Femur (tissue), 1 donor: ENCODE measurements at regions not wholly inside any gene's neighbourhood (a gene's known extent, or its start where the extent isn't known, plus 50 kb on each side); places are given as distances from the start of the nearest gene placed in this dataset.

Experiments
- DNase-seq: peaks from one replicate; pipeline ENCODE4 v3.0.0-alpha.2; 2017

DNA sequence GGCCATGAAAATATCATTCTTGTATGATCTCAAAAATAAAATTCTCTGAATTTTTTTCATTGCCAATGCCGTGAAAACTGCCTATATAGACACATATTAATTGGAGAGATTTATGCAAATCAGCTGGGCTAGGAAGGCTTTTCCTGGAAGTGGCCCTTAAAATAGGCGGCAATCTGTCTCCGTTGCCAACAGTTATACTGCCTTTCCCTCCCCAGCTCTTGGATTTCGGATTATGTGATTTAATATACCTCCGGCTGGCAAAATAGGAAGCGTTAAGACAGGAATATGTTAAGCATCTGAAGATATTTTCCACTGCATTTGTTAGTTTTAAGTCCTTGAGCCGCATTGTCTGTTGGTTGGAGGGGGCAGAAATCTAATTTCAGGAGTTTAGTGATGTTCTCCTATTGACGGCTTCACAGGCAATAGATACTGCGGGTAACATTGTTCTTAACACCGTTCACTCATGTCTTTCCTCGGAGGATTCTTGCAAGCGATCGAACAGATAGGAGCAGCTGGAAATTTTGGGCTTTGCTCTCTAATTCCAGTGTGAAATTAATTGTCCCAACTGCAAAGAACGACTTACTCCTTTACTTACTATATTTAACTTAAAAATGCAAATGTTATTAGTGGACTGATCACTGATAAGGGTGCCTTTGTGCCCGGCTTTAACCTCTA is 113.3 kb downstream of the LINC00237 start:
- DNase-seq = no peak

GRCh38 chr20:20992277-20992676 is 113.9 kb downstream of the LINC00237 start:
- DNase-seq = no peak

- DNase-seq = no peak
These were observed 117.1 kb downstream of the LINC00237 start for GRCh38 chr20:20989081-20989480.

DNA sequence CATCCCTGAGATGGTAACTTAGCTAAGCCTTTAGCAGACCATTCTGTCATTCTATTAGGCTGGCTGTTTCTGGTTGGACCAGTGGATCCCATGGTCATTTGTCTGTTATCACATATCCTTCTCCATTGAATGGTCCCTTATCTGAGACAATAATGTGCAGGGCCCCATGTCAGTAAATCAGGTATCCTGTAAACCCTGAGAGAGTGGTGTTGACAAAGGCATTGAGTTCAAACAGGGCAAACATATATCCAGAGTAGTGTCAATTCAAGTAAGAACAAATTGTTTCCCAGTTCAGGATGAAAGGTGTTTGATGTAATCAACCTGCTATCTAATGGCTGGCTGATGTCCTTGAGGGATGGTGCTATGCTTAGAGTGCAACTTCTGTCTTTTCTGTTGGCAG is 126.2 kb downstream of the LINC00237 start:
- DNase-seq = no peak

- no peak for DNase-seq
These were observed 128.4 kb downstream of the LINC00237 start for GRCh38 chr20:20977786-20978185.

DNA sequence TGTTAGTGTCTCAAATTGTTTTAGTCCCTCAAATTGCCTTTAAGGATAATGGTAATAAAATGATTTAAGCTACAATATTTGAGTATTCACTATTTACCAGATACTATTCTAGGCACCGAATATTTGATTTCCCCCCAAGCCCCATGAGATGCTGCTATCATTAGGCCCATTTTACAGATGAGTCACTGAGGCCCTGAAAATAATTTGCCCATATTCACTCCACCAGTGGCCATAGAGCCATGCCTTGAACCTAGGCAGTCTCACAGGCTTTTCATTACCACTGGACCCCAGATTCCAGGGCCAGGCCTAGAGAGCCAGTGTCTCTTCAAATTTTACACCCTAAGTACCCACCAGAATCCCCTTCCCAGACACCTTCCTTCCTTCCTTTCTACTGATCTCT is 133.7 kb downstream of the LINC00237 start:
- DNase-seq = no peak

DNA sequence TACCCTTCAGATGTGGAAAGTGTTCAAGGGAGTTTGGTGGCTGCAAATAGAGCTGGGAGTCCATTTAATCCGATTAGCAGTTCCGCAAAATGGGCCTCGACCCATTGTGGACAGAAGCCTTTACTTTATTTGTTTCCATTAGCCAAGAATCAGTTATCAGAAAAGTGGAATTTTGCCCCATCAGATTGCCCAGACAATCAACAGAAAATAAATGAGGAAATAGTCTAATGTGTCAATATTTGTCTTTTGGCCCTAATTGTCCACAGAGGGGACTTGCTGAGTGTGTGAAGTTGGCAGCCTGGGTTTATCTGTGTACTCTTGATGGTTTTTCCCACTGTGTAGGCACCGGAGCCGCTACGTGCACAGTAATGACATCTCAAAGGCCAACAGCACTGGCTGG is 134.3 kb downstream of the LINC00237 start:
- DNase-seq = no peak

GRCh38 chr20:20970841-20971240 is 135.3 kb downstream of the LINC00237 start:
- no peak for DNase-seq

DNA sequence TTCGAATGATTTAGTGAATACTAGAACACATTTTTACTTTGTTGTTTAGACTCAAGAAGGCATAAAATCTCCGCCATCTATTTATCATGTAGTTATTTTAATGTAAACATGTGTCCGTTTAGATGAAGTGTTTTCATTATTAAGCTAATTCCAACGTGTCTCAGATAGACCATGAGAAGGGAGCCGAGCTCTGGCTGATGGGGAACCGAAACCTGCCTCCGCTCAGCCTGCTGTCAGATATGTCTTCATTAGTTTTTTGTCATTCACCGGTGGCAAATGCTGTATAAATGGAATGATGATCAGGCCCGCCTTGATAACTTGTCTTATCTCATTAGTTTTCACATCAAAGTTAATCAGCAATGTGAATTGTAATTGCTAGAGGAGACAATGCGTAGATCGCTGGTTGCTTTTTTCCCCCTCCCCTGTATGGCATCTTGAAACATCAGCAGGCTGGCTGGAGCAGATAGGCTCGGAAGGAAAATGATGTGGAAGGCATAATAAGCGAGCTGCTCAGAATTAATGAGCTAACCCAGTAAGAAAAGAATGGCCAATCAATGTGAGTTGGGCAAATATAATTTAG is 136.4 kb downstream of the LINC00237 start:
- DNase-seq = no peak

GRCh38 chr20:20967564-20968184 is 138.5 kb downstream of the LINC00237 start:
- no peak for DNase-seq

DNA sequence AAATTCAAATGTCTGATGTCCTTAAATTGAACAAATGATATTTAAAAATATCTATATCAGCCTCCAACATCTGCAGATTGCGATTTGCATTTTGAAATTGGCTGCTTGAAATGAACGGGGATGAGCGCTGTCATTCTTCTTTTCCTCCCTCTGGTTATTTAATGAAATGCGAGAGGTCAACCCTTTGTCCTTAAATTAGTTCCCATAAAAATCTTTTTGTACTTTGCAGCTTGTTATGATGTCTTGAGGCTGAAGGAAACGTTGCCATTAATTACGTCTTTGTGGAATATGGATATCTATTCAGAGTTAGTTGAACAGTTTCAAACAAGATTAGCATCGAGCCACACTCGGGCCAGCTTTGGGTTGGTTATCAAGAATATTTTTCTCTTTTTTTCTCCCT is 140.0 kb downstream of the LINC00237 start:
- DNase-seq = no peak

DNA sequence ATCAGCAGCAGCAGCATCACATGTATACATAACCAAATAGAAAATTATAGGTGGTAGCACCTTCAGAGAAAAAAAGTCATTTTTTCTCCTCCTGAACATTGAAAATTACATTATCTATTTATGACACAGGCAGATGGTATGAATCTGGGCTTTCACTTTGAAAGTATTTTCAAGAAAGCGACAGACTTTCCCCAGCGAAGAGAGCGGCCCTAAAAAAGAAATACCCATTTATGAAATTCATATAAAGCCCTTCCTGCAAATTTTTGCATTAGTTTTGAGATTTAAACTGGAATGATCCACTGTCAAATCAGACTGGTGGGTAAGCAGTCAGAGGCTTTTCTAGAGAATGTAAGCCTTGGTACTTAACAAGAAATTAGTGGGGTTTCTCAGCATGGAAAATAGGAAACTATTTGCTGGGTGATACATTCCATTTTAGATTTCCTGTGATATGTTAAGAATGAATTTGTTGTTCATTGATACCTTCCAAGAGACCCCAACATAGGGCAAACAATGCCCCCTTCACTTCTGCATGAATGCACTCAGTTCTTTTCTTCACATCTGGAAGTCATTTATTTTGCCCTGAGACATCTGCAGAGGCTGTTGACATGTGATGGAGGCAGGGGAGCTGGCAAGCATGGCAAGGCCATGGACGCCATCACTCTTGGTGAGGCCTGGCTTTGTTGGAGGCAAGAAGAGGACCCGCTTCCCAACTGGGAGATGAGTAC is 147.0 kb downstream of the LINC00237 start:
- DNase-seq = no peak

- DNase-seq = no peak
These were observed 149.6 kb downstream of the LINC00237 start for GRCh38 chr20:20956513-20956931.

DNA sequence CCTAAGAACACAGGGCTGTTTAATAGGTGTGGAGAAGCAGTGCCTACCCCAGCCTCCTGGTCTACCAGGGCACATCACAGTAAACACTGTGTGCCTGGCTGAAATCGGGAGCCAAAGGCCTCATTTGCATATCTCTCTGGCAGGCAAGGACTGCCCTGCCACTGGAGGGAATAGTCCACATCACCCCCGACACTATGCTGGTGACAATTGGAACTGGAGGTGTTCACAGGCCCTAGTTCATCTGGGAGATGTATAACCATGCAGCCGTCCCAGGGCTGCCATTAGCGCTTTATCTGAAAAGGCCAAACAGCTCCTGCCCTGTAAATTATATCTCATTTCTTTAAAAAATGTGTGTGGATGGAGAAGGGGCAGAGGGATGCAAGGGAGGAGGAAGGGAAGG is 150.3 kb downstream of the LINC00237 start:
- no peak for DNase-seq

DNA sequence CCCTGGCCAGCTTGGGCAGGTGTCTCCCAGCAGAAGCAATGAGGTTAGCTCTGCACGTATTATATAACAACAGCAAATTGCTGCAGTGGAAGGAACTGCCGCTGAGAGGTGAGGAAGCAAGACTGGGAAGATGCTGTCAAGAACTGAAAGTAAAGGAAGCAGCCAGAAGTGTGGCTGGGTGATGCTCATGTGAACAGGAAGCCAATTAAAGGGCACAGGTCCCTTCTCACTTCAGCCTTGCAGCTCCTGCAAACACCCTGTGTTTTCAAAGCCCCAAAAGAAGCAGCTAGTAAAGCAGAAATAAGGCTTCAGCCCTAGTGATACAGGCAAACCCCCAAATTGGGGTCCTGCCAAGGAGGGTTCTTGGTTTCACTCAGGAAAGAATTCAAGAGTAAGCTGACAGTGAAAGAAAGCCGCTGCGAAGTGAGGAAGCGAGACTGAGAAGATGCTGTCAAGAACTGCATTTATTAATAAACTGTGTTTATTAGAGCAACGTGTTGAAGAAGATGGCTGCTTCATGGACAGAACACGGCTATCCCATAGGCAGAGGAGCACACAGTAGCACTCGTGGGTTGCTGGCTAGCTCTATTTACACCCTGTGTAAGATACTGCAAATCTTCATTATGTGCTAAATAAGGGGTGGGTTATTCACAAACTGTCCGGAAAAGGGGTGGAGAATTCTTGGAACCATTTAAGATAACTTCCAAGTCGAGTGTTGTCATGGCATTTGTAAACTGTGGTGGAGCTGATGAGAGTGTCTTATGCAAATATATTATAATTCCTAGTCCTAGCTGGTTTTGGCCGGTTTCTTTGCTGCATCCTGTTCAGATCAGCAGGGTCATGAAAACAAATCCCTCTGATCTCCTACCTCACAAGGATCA is 152.2 kb downstream of the LINC00237 start:
- DNase-seq = peak; percentile 22

- DNase-seq = no peak
These were observed 155.5 kb downstream of the LINC00237 start for GRCh38 chr20:20950620-20951019.

DNA sequence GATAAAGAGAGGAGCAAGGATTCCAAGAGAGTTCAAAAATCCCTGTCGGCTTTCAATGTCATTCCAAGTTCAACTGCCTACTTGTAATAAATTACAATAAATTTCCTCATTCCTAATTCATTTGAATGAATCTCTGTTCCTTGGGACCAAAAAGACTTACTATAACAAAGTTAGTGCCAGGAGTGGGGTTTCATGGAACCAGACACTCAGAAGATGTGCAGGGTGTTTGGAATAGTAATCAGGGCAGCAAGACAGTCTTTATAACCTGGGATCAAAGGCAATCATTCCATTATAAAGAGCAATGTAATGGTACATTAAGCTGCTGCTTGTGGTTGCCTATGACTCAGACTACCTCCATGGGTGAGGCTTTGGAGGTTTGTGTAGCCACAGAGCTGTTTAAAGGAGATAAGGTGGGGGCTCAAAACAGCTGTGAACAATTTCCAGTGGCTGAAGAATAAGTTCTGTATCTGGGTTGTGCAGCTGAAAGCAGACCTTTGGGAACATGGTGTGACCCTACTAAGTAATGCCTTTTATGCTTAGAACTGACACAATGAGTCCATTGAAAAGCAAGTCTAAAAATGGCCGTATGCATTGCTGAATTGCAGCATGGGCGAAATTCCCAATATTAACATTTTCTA is 159.9 kb downstream of the LINC00237 start:
- DNase-seq = no peak

- DNase-seq = no peak
These were observed 164.7 kb downstream of the LINC00237 start for GRCh38 chr20:20941468-20941889.

- DNase-seq = no peak
These were observed 167.2 kb downstream of the LINC00237 start for GRCh38 chr20:20939006-20939405.

DNA sequence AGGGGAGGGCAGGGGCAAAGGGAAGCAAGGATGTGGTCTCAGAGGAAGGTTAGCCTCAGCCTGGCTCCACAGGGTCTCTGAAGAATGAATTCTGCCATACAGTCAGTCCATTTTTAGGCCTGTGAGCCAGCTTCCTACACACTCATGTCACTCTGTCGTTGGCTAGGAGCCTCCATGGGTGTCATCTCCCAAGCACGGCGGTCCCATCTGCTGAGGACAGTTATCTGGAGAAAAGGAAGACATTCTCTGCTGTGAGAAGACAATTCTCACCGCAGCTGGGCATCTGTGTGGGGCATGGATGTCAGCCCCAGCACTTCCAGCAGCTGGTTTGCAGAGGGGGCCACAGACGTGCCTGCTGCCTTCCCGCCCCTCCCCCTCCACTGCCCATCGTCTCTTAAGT is 167.6 kb downstream of the LINC00237 start:
- DNase-seq = no peak

- DNase-seq = no peak
These were observed 168.0 kb downstream of the LINC00237 start for GRCh38 chr20:20938131-20938530.
